DMS 273 treated with DMSO at 0.1 percent for 48 hours (cell line): ENCODE measurements at regions not wholly inside any gene's neighbourhood (a gene's known extent, or its start where the extent isn't known, plus 50 kb on each side); places are given as distances from the start of the nearest gene placed in this dataset.

Experiments
- DNase-seq: peaks from one replicate; lab custom pipeline; 2025; lab: John Stamatoyannopoulos, UW

DNA sequence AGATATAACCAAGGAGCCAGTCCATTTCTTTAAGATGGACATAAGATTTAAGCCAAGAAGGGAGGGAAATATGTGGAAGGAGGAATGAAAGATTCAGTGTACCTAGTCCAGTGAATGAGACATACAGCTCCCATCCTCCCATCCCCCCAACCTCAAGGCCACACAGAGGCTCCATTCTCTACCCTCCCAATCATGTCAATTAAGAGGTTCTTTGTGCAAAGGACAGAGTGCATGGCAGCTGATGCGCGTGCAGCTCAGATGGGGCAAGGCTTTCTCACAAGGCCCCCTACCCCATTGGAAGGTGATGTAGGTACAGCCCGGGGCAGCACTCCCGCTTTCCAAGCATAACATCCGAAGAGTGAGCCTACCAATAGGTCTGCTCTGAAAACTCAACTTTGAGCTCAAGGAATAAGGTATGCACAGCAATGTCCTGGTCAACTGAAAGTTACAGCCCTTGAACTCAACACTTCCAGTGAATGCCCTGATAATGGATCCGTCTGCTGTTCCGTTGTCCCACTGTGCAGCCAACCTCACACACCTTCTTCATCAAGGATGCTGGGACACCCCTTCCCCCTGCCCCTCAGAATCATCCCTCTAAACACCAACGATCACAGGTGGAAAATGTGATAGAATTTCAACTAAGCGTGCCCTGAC, 458.1 kb downstream of the SOX9 start:
- DNase-seq, result no peak

- DNase-seq, result no peak
Observed at GRCh38 chr17:72579990-72580320, 459.1 kb downstream of the SOX9 start.

- no peak for DNase-seq
Observed at GRCh38 chr17:72580321-72581127, 459.7 kb downstream of the SOX9 start.

DNA sequence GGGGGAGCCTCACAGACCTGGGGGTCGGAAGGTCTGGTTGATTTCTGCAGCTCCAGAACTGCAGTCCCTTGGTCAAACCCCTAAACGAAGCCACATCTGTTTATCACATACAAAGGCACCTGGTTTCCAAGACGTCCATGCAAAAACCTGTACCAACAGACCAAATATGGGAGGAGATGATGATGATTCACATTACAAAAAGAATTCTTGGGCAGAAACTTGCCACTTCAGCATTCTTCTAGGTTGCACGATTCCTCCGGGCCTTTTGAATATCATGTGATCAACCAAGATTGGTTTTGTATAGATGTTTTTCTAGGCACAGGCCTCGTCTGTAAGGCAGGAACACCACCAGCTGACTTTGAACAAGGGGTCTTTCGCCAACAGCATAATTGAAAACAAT, 466.3 kb downstream of the SOX9 start:
- no peak for DNase-seq

GRCh38 chr17:72587773-72588511, 467.1 kb downstream of the SOX9 start:
- DNase-seq, result no peak

DNA sequence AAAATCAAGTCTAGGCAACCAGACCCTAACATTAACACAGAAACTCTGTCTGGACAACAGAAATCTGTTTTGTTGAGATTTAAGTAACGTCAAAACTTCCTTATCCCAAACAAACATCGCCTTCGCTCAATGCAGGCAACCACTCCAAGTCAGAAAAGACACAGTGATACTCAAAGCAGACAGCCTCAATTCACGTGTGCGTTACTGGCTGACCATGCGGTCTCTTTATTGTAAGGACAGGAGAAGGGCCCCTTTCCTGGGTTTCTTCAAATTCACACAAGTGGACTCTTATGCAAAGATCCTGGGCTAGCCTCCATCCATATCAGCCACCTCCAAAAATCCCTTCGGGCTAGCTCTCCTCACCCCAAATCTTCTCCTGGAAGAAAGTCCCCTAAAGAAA, 467.7 kb downstream of the SOX9 start:
- DNase-seq, result no peak

- peak; percentile 16 for DNase-seq
Observed at GRCh38 chr17:72588961-72589360, 468.1 kb downstream of the SOX9 start.

DNA sequence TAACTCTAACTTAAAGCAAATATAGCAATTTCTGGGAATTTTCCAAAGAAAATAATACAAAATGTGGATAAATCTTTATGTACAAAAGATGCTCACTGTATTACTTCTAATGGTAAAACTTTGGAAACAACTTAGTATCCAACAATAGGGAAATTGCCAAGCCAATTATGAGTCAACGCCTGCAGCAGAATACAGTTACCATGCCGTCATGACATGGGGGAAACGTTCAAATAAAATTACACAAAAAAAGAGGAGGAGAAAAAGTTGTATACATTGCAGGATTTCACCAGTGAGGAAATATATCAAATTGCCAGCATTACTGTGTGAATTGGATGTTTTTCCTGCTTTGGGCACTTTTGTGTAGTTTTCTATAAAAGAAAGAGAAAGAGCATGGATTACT, 469.6 kb downstream of the SOX9 start:
- DNase-seq, result no peak

GRCh38 chr17:72590882-72591281, 470.1 kb downstream of the SOX9 start:
- no peak for DNase-seq

DNA sequence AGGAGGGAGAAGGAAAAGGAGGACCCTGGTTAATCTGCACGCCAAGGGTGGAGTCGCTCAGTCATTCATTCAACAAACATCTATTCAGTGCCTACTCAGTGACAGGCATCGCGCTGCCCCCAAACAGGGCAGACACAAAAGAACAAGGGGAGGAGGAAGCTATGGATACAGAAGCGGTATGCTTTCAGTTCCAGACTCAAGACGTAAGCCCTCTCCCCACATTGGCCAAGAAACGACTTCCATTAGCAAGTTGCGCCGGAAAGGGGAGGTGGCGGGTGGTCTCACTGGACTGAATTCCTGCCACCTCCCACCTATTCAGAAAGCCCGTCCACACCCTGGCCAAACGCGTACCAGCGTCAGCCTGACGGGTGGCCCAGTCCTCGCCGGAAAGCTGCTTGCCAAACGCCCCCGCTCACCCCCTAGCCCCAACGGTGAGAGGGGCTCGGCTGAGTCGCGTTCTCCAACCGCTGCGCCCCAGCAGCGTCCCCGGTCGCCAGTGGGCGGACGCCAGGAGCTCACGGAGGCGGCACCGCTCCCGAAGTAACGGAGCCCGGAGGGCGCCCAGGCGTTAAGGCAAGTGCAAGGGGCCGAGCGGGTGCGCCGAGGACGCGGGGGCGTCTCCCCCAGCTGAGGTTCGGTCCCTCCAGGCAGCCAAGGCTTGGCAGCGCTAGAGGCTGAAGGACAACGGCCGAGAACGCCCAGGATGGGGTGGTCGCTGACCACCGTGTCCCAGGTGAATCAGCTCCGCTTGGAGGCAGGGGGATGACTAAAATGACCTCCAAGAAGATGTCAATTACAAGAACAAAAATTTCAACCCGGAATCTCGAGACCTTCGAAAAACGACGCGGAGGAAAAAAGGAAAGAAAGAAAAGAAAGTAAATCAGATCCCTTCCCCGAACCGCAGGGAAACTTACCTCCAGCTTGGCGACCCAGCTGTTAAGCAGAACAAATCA, 470.7 kb downstream of the SOX9 start:
- no peak for DNase-seq

DNA sequence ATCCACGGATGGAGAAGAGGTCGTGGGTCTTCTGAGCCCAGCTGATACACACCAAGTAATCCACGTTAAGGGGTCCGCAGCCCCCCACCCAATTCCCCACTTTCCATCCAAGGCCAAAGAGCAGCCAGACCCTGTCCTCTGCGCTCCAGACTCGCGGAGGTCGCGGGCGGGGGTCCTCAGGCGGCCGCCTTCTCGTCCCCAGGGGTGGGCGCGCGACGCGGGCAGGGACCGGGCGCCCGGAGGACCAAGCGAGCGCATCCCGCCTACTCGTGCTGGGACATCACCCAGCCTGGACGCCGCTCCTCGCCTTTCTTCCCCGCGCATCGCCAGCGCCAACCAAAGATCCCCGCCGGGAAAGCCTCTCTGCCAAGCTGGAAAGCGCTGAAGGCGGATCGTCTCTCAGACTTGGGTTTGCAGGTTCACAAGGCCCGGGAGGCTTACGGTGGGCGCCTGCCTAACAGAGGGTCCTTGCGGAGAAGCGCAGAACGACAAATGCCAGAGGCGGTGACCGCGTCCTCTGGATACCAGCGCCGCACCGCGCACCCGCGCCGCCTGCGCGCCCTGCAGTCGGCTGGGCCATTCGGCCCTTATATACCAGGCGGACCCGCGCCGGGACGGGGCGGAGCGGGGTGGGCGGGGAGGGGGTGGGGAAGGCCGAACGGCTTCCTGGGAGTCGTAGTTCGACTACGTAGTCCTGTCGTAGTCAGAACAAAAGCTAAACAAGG, 471.6 kb downstream of the SOX9 start:
- peak; percentile 62 for DNase-seq

GRCh38 chr17:72592967-72593325, 472.1 kb downstream of the SOX9 start:
- no peak for DNase-seq

DNA sequence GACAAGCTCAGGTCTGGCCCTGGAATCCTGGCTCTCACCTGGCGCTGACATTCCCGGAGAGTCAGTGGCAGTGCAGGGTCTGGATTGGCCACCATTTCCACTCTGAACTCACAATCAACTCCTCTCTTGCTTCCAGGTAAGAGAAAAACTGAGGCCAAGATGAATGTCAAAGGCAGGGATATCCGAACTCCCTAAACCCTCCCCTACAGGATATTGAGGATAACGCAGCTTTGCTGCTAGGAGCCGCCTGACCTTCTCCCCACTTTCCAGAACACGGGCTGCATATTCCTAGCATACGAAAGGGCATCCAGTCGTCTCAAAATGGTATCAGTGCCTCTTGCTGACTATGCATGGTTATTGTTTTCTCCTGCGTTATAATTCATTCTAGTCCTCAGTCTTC, 473.4 kb downstream of the SOX9 start:
- no peak for DNase-seq
